Adrenal gland (tissue), 9 donors: ENCODE measurements at regions not wholly inside any gene's neighbourhood (a gene's known extent, or its start where the extent isn't known, plus 50 kb on each side); places are given as distances from the start of the nearest gene placed in this dataset.

Source experiments
- DNase-seq, 7 donors: peaks; one replicate each; pipeline ENCODE4 v3.0.0-alpha.2; 2019 to 2020
- H3K27ac ChIP-seq, 5 donors: fragments of 200-600 bp; sonication (generic) in 4 of 5; 1 replicate in 3 of 5; 2 replicates in 2 of 5; pipeline versions ENCODE4 v1.5.1 to v1.8.0; 2016 to 2020; ENCODE audit warnings: mild to moderate bottlenecking in 1 of 5
- H3K27me3 ChIP-seq: fragments of 200-600 bp; 2 replicates; pipeline ENCODE4 v1.8.0; 2021
- H3K36me3 ChIP-seq, 2 donors: fragments of 200-600 bp; replicated peaks in 1 of 2; 1 replicate in 1 of 2; 2 replicates in 1 of 2; pipeline versions ENCODE4 v1.5.1 to v1.8.0; 2018 to 2022
- H3K4me1 ChIP-seq, 2 donors: fragments of 200-600 bp; replicated peaks in 1 of 2; 1 replicate in 1 of 2; 2 replicates in 1 of 2; pipeline versions ENCODE4 v1.5.1 to v1.8.0; 2018 to 2021
- H3K4me3 ChIP-seq, 4 donors: fragments of 200-600 bp; sonication (generic) in 3 of 4; one replicate each; pipeline ENCODE4 v1.5.1; 2016 to 2018
- H3K9me3 ChIP-seq, 3 donors: fragments of 200-600 bp; sonication (generic) in 1 of 3; replicated peaks in 1 of 3; 1 replicate in 2 of 3; 2 replicates in 1 of 3; pipeline versions ENCODE4 v1.5.1 to v1.8.0; 2016 to 2021
- POLR2A ChIP-seq, 2 donors: fragments of 450-650 bp; IDR thresholded peaks; one replicate each; pipeline ENCODE4 v1.6.1; 2017; ENCODE audit warnings: antibody characterized with exemption in 2 of 2, mild to moderate bottlenecking in 2 of 2, moderate library complexity in 1 of 2
- WGBS, 4 donors: extraction: QIAGEN DNeasy Blood & Tissue Kit in 2 of 4; methylation state at CpG; one replicate each; pipeline versions ENCODE4 v1.1.5 to v1.1.7; 2013 to 2017; 5-methylcytosine and 5-hydroxymethylcytosine counted together
- intact Hi-C, 2 donors: fragments of 100-400 bp; cut with DNase I; formaldehyde crosslinking; loops; one replicate each; pipeline versions ENCODE4 v1.14.1 to v1.15.0; 2022 to 2023
- TF ChIP-seq, protein P1 (sequence below), 6 experiments: fragments of 450-650 bp in 4 of 6; fragments of 200-600 bp in 2 of 6; sonication (generic) in 1 of 6; IDR thresholded peaks; 1 replicate in 5 of 6; 2 replicates in 1 of 6; pipeline versions ENCODE4 v1.5.1 to v1.8.0; 2016 to 2021; ENCODE audit warnings: antibody characterized with exemption in 6 of 6, mild to moderate bottlenecking in 2 of 6, moderate library complexity in 1 of 6
- donor health status: healthy with polysubstance abuse.
- donor health status: Bipolar disorder and iron deficiency.
- donor health status: DM: yes; HTN: yes; CAD: no.
- donor health status: DM: no; HTN: no; CAD: no.
- donor health status: DM: no; HTN: no; CAD: no.

DNA sequence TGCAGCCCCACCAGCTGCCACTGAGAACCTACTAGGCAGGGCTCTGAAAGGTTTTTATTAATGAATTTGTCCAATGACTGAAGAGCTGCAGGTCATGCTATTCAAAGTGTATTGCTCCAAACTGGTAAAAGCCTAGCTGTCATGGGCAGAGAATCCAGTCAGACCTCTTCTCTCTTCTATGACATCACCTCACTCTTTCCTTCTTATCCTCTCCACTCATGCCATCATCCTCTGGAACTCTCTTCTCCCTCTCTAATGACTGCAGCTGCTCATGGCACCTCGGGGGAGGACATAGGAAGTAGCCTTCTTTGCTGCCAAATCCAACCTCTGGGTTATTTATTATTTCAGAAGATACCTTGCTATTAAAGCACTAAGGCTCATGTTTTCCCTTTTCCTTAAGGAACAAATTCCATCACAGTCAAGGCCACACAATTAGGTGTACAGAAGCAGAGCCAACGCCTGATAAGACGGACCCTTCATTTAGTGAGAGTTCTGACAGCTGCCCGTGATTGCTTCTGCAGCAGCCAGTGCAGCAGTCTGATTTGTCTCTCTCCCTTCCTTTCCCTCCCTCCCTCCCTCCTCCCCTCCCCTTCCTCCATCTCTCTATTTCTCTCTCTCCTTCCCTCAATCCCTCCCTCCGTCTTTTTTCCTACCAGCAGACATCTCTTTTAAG lies 87.0 kb upstream of the ONECUT1 start:
- intact Hi-C loops = no loop called here
- TF ChIP-seq POLR2A (IDR thresholded peaks at IDR 0.05) = no peak
- TF ChIP-seq, protein P1, sequence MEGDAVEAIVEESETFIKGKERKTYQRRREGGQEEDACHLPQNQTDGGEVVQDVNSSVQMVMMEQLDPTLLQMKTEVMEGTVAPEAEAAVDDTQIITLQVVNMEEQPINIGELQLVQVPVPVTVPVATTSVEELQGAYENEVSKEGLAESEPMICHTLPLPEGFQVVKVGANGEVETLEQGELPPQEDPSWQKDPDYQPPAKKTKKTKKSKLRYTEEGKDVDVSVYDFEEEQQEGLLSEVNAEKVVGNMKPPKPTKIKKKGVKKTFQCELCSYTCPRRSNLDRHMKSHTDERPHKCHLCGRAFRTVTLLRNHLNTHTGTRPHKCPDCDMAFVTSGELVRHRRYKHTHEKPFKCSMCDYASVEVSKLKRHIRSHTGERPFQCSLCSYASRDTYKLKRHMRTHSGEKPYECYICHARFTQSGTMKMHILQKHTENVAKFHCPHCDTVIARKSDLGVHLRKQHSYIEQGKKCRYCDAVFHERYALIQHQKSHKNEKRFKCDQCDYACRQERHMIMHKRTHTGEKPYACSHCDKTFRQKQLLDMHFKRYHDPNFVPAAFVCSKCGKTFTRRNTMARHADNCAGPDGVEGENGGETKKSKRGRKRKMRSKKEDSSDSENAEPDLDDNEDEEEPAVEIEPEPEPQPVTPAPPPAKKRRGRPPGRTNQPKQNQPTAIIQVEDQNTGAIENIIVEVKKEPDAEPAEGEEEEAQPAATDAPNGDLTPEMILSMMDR (IDR thresholded peaks at IDR 0.05) = no peak
- Histone ChIP-seq H3K36me3 (no peaks in the 10 kb centered on the region), H3K4me1 (no peaks in the 10 kb centered on the region), H3K4me3 (no peak overlapping the region), H3K27ac (no peak overlapping the region), H3K9me3 (no peaks in the 10 kb centered on the region), H3K27me3 (no peaks in the 10 kb centered on the region)
- no peak for DNase-seq
- 20 to 31% (median 25%) methylated on average over 5 of the region's 5 CpGs for WGBS, 4 donors

- Histone ChIP-seq H3K36me3 (no peaks in the 10 kb centered on the region), H3K9me3 (no peaks in the 10 kb centered on the region), H3K27me3 (no peaks in the 10 kb centered on the region), H3K27ac (no peak overlapping the region), H3K4me3 (no peak overlapping the region), H3K4me1 (no peaks in the 10 kb centered on the region)
- DNase-seq = no peak
- WGBS, 4 donors = 74 to 85% (median 79%) methylated on average over 8 of the region's 8 CpGs
- intact Hi-C loops = no loop called here
- TF ChIP-seq POLR2A (IDR thresholded peaks at IDR 0.05) = no peak
- TF ChIP-seq, protein P1 (IDR thresholded peaks at IDR 0.05) = no peak
Measured at GRCh38 chr15:52872036-52872818, 82.1 kb upstream of the ONECUT1 start.

DNA sequence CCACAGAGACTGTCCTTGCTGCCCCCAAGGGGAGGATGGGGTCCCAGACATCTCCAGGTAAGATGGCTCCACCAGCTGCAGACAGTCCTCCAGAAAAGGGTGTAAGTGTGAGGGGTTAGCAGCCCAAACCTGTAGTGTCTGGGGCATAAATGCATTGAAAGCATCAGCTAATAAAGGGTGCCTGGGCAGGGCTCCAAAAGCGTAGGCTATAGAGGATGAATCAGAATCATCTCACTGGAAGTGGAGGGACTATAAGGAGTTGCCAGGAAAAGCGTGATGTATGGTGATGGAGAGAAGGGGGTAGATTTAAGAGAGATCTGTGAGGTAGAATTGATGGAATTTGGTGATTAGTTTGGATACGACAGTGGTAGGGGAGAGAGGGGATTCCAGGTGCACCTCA lies 79.9 kb upstream of the ONECUT1 start:
- TF ChIP-seq, protein P1 (IDR thresholded peaks at IDR 0.05) = no peak
- TF ChIP-seq POLR2A (IDR thresholded peaks at IDR 0.05) = no peak
- intact Hi-C loops = no loop called here
- no peak overlapping the region for H3K4me3 ChIP-seq
- no peak overlapping the region for H3K27ac ChIP-seq
- no peaks in the 10 kb centered on the region for H3K9me3 ChIP-seq
- H3K4me1 ChIP-seq = no peaks in the 10 kb centered on the region
- no peaks in the 10 kb centered on the region for H3K36me3 ChIP-seq
- no peaks in the 10 kb centered on the region for H3K27me3 ChIP-seq
- no peak for DNase-seq
- 58 to 72% (median 64%) methylated on average over 3 of the region's 3 CpGs for WGBS, 4 donors

DNA sequence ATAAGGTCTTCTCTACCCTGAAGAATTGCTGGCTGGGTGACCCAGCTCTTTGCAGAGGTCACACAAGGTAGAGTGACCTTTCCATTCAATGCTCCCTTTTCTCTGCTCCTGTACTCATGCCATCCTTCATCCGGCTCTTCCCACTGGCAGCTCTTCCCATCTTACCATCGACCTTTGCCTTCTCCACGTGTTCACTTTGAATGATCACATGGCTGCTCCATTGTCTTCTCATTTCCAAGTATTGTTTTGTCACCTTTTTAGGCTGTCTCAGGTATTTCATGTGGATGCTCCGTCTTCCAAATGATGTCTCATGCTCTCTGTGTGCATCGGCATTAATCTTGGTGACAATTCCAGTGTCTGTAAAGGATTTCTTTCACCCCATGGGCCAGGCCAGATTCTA lies 76.6 kb upstream of the ONECUT1 start:
- intact Hi-C loops = no loop called here
- Histone ChIP-seq H3K36me3 (no peaks in the 10 kb centered on the region), H3K9me3 (no peaks in the 10 kb centered on the region), H3K4me3 (no peak overlapping the region), H3K27ac (no peak overlapping the region), H3K27me3 (no peaks in the 10 kb centered on the region), H3K4me1 (no peaks in the 10 kb centered on the region)
- 59 to 68% (median 64%) methylated on average over 5 of the region's 5 CpGs for WGBS, 4 donors
- TF ChIP-seq, protein P1 (IDR thresholded peaks at IDR 0.05) = no peak
- TF ChIP-seq POLR2A (IDR thresholded peaks at IDR 0.05) = no peak
- DNase-seq = no peak
